ENCODE measurements at regions not wholly inside any gene's neighbourhood (a gene's known extent, or its start where the extent isn't known, plus 50 kb on each side); places are given as distances from the start of the nearest gene placed in this dataset.
"Not testable (repeated sequence)": the region's sequence is repeated elsewhere in the genome, so short reads cannot be mapped to it uniquely, and the experiment has no call there.

DNA sequence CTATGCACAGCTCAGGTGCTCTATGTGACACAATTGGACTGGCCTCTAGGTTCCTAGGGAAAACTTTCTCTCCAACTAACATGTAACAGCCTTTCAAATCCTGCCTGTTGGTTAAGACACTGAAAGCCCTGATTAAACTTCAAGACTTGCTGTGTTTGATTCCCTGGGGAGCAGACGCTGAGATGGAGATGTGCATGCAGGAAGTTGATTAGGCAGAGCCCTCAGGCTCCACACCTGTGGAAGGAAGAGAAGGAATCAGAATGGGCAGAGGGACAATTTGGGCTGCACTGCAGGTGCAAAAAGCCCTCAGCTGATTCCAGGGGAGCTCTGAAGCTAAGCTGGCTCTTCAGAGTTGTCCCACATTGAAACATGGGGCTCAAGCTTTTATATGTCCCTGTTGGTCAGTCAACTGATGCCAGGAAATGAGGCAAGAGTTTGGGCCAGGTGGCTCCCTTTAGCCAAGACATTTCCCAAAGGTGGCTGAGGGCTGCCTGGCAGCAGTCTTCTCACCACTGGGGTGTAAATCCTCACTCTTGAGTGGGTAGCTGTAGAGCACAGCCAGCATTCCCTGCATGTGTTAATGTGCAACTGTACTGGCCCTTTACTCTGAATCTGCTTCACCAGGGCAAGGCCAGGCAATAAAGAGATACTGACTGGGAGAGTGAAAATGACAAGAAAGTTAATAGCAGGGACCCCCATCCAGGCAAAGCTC is 199.5 kb upstream of the DDX18 start:
- peaks cover 0 to 3% of the 10 kb centered on the region in 2 donors for H3K9me3 Mint-ChIP-seq
- ATAC-seq: no peak
- DNase-seq (ENCODE audit: low spot score in 2 of 2): no peak
- no peak overlapping the region for H3K27ac Mint-ChIP-seq
- H3K36me3 Mint-ChIP-seq: no peaks in the 10 kb centered on the region

DNA sequence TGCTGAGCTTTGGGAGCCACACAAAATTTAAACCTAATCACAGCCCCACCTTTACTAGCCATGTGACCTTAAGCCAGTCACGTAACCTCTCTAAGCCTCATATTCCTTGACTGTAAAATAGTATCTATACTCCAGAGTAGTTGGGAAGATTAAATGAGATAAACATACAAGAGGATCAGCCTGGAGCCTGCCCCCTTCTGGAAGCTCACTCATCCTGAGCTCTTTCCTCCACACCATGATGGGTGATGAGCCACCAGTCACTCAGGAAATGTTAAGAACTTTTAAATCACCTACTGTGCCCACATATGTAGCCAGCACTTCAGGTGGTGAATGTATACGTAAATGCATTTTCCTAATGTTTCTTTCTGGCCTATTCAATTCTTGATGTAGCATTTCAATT is 195.9 kb upstream of the DDX18 start:
- Mint-ChIP-seq H3K9me3 (peaks cover 0 to 3% of the 10 kb centered on the region in 2 donors), H3K36me3 (no peaks in the 10 kb centered on the region), H3K27ac (no peak overlapping the region)
- no peak for ATAC-seq
- no peak for DNase-seq (ENCODE audit: low spot score in 2 of 2)

DNA sequence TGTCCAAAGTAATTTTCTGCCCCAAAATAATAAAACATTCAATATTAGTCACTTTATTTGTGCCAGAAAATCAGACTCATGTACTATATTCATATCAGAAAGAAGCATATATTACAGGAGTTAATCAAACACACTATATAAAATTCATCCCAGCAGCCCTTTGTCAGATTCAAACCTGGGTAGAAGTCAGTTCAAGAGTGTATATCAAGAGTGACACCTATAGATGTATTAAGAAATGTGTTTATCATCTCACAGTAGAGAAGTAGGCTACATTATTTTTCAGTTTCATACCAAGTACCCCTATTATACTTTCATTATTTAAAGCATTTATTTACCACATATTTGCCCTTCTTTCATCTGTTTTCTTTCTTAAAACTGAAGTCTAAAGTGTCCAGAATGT is 193.2 kb upstream of the DDX18 start:
- no peak for ATAC-seq
- peaks cover 0 to 1% of the 10 kb centered on the region in 2 donors for H3K9me3 Mint-ChIP-seq
- H3K36me3 Mint-ChIP-seq: no peaks in the 10 kb centered on the region
- no peak for DNase-seq (ENCODE audit: low spot score in 2 of 2)
- H3K27ac Mint-ChIP-seq: no peak overlapping the region

DNA sequence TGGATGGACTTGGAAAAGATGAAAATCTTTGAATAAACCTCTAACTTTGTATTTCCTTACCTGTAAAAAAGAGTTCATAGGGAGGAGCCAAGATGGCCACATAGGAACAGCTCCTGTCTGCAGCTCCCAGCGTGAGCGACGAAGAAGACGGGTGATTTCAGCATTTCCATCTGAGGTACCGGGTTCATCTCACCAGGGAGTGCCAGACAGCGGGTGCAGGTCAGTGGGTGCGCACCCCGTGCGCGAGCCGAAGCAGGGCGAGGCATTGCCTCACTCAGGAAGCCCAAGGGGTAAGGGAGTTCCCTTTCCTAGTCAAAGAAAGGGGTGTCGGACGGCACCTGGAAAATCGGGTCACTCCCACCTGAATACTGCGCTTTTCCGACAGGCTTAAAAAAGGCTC is 191.3 kb upstream of the DDX18 start:
- ATAC-seq; DNase-seq (ENCODE audit: low spot score in 2 of 2); H3K9me3 Mint-ChIP-seq; H3K36me3 Mint-ChIP-seq; H3K27ac Mint-ChIP-seq: not testable (repeated sequence)

DNA sequence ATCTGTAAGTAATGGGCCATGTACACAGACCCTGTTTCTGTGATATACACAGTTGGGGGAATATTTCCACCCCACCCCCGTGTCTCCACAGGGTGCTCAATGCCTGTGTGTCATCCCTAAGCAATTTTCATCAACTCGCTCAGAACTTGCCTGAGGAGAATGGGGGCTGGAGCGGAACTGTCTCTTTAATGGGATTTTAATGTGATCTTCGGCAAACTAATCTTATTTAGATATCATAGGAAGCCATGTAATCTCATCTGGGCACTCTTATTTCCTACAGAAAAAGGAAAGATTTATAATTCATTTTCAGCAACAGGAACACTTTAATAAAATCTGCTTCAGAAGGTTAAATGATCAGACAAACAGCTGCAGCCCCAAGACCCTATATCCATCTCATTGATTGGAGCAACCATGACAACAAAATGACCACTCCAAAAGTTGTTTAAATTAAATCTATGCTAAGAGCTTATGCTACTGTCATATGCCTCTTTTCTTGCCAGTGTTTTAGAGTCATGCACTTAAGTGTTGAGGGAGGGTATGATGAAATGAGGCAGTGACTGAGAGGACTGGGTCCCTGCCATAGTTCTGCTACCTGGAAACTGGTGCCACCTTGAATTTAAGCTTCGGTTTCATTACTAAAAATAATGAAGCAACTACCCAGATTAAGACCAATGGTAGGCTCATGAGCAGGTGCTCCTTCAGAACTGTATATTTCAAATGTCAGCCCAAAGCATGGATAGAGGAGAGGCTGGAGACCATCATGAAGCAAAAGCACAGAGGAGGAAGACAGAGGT is 183.1 kb upstream of the DDX18 start:
- Mint-ChIP-seq H3K36me3 (no peaks in the 10 kb centered on the region), H3K9me3 (peaks cover 4 to 7% of the 10 kb centered on the region in 2 donors), H3K27ac (no peak overlapping the region)
- DNase-seq (ENCODE audit: low spot score in 2 of 2) (no peak), ATAC-seq (no peak)

DNA sequence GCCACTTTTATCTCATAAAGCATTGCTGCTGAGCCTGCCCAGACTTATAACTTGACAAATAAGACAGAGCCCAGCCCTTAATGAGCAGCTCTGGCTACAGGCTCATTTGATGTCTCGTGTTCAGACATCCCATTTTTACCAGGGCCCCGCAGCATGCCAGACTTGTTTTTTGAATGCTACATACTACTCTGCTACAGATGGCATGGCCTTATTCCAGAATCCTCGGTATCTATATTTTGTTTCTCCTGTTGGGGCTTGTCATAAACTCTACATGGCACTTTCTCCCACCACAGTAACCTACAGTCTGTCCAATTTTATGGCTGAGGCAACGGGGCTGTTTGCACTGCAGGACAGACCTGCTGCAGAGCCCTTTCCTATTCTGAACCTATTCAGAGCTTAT is 179.0 kb upstream of the DDX18 start:
- no peaks in the 10 kb centered on the region for H3K36me3 Mint-ChIP-seq
- H3K9me3 Mint-ChIP-seq: peaks cover 3% of the 10 kb centered on the region in 2 donors
- DNase-seq (ENCODE audit: low spot score in 2 of 2) (no peak), ATAC-seq (no peak)
- no peak overlapping the region for H3K27ac Mint-ChIP-seq

DNA sequence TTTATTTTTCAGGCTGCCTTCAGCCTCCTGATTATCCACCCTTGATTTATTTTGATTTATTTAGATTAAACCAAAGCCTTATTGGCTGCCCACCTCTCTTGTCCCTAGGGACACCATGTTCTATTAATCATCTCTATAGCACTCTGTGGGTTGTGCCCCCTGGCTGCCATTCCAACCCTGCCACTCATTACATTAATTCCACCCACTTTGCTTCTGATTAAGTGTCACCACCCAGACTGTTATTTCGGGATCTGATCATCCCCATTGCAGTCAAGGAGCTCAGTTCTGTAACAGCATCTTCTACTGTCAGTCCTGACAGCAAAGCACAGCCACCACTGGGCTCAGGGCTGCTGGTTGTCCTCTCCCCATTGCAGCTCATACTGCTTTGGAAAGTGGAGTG is 175.1 kb upstream of the DDX18 start:
- ATAC-seq (no peak), DNase-seq (ENCODE audit: low spot score in 2 of 2) (no peak)
- no peaks in the 10 kb centered on the region for H3K36me3 Mint-ChIP-seq
- H3K9me3 Mint-ChIP-seq: no peaks in the 10 kb centered on the region
- H3K27ac Mint-ChIP-seq: no peak overlapping the region

DNA sequence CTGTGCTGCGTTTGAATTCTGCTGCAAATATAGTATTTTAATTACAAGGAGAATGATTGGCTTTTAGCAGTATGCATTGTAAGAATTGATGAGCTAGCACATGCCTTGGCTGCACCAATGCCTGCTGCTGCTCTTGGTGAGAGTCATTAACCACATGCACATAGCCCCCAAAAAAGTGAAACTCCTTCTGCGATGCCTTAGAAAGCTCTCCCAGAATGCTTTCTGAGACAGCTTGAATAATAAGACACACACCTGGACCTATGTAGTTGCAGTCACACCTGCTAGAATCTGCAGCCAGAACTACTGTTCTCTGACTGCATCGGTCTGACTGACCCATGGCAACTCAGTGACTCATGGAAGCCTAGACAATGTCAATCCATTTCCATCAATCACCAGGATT is 170.1 kb upstream of the DDX18 start:
- Mint-ChIP-seq H3K9me3 (peaks cover 0 to 6% of the 10 kb centered on the region in 2 donors), H3K36me3 (peaks cover 0 to 7% of the 10 kb centered on the region in 2 donors), H3K27ac (no peak overlapping the region)
- ATAC-seq: no peak
- DNase-seq (ENCODE audit: low spot score in 2 of 2): no peak

DNA sequence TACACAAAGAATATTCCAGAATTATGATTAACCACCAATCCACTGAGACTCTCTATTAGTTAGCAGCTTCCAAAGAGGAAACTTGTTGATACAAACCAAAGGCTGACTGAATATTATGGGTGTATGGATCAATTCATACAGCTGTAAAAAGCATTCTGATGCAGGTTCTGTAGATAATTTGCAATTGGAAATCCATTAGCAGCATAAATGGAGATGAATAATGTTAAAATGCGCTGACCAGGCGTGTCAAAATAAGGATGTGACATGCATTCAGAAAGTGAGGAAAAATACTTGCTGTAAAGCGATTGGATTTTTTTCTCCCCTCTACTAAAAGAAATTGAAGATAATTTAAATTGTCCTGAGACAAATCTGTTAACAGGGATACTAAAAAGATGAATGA is 169.0 kb upstream of the DDX18 start:
- no peak for DNase-seq (ENCODE audit: low spot score in 2 of 2)
- Mint-ChIP-seq H3K9me3 (peaks cover 0 to 6% of the 10 kb centered on the region in 2 donors), H3K27ac (no peak overlapping the region), H3K36me3 (peaks cover 0 to 7% of the 10 kb centered on the region in 2 donors)
- no peak for ATAC-seq

DNA sequence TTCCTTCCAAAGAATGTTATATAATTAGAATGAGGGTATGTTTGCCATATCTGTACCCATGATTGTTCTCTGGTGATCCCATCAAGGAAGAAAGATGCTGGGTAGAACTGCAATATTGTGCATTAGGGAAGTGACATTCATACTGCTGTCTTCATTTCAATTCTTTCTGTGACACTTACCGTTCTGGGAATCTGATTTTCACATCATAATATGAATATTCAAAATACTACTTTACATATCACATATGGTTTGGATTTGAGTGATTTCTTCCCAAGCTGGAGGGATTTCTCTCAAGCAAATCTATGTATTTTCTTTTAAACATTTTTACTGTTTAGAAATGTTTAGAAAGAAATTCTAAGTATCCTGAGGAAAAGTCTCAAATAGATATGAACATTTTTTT is 168.4 kb upstream of the DDX18 start:
- Mint-ChIP-seq H3K36me3 (peaks cover 0 to 7% of the 10 kb centered on the region in 2 donors), H3K9me3 (peaks cover 0 to 6% of the 10 kb centered on the region in 2 donors), H3K27ac (no peak overlapping the region)
- DNase-seq (ENCODE audit: low spot score in 2 of 2) (no peak), ATAC-seq (no peak)

DNA sequence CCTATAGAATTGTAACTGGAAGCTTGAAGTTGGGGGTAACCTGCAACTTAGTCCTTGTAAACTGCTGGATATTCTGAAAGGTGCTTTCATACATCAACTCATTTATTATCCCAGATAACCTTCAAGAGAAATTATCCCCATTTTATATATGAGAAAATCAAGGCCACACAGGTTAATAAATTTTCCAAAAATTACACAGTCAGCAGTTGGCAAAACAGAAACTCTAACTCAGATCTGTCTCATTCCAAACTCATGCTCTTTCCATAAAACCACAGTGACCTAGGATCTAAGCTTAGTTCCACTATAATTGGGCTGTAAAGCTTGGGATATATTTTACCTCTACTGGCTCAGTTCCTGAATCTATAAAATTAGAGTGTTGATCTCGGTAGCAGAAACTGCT is 167.6 kb upstream of the DDX18 start:
- Mint-ChIP-seq H3K27ac (no peak overlapping the region), H3K36me3 (peaks cover 0 to 7% of the 10 kb centered on the region in 2 donors), H3K9me3 (peaks cover 0 to 6% of the 10 kb centered on the region in 2 donors)
- no peak for DNase-seq (ENCODE audit: low spot score in 2 of 2)
- ATAC-seq: no peak

DNA sequence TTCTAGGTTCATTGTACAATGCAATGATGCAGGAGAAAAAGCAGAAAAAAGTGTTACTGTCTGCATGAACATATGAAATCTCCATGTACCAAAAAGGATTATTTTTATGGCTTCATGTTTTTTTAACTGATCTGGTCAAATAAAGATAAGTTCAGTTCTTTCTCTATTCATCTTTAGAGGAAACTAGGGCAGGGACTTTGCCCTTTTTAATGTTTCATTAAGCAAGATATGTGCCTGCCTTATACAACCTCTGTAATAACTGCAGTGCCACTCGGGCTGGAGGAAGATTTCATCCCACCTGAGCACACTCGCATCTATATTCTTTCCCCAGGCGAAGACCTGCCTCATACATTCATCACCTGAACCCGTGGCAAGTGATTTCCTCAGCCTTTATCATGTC is 157.9 kb upstream of the DDX18 start:
- no peak overlapping the region for H3K27ac Mint-ChIP-seq
- no peak for DNase-seq (ENCODE audit: low spot score in 2 of 2)
- no peaks in the 10 kb centered on the region for H3K36me3 Mint-ChIP-seq
- H3K9me3 Mint-ChIP-seq: no peaks in the 10 kb centered on the region
- ATAC-seq: no peak

DNA sequence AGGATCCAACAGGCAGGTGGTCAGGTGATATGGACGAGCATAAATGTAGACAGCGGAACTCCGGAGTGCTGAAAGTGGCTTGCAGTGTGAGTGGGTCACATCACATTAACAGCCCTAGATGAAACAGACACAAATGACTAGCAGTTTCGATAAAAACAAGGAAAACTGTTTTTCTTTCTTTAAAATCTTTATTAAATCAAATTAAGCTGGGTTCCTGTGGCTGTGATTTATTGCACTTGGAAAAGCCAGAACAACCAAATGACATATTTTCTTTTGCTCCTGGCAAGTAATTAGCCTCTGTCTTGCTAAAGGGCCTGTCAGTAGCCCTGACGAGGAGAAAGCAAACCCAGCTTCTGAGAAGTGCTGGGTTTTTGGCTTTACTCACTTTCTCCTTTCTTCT is 152.9 kb upstream of the DDX18 start:
- no peaks in the 10 kb centered on the region for H3K9me3 Mint-ChIP-seq
- H3K36me3 Mint-ChIP-seq: no peaks in the 10 kb centered on the region
- ATAC-seq (no peak), DNase-seq (ENCODE audit: low spot score in 2 of 2) (no peak)
- H3K27ac Mint-ChIP-seq: no peak overlapping the region

DNA sequence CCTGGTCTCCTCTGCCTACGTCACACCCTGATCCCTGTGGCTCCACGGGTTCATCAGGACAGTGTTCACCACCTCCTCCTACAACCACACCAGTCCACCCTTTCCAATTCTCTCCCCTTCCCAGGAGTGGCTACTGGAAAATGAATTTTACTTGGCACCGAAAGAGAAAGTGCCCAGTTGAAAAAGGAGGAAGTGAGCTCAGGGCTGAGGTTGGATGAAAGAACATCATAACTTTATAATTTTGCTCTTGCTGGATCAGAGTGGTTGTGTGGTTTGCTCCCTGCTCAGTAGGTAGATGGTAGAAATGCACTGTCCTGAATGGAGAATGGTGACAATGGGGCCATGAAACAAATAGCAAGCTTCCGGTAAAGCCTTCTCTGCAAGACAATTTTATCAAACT is 140.3 kb upstream of the DDX18 start:
- DNase-seq (ENCODE audit: low spot score in 2 of 2): no peak
- Mint-ChIP-seq H3K27ac (no peak overlapping the region), H3K36me3 (no peaks in the 10 kb centered on the region), H3K9me3 (no peaks in the 10 kb centered on the region)
- ATAC-seq: no peak

DNA sequence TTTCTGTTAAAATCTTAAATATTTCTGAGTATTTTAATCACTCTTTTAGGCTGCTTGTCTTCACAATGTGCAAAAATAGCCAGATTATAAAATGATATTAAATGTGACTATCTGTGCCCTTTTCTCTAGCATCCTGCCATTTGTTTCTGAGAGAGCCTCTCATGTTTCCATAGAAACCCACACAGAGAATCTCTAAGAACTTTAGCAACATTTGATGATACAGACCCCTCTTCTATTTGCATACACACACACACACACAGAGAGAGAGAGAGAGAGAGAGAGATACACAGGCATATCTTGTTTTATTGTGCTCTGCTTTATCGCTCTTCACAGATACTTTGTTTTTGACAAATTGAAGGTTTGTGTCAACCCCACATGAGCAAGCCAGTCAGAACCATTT is 134.5 kb upstream of the DDX18 start:
- Mint-ChIP-seq H3K9me3 (peaks cover 0 to 5% of the 10 kb centered on the region in 2 donors), H3K27ac (no peak overlapping the region)
- ATAC-seq: no peak

DNA sequence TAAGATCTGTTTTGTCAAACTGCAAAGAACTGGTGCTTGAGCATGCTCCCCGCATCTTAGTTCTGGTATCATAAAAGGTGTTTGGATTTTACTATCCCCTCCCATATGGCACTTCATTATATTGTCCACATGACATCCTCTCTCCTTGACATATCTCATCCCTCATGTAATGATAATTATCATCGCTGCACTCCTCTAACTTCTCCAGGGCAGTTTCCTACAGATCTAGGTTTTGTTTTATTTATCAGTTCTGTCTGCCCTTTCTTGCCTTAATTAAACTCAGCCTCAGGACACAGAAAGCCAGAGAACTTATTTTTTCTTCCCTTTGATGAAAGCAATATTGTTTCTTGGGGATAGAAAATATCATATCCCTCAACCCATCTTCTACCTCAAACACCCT is 129.6 kb upstream of the DDX18 start:
- ATAC-seq (no peak), DNase-seq (ENCODE audit: low spot score in 2 of 2) (no peak)
- Mint-ChIP-seq H3K9me3 (peaks cover 0 to 5% of the 10 kb centered on the region in 2 donors), H3K27ac (no peak overlapping the region), H3K36me3 (no peaks in the 10 kb centered on the region)

More for the DNA sequence above, 134.5 kb upstream of the DDX18 start:
- no peak for DNase-seq (ENCODE audit: low spot score in 2 of 2)
- no peaks in the 10 kb centered on the region for H3K36me3 Mint-ChIP-seq

DNA sequence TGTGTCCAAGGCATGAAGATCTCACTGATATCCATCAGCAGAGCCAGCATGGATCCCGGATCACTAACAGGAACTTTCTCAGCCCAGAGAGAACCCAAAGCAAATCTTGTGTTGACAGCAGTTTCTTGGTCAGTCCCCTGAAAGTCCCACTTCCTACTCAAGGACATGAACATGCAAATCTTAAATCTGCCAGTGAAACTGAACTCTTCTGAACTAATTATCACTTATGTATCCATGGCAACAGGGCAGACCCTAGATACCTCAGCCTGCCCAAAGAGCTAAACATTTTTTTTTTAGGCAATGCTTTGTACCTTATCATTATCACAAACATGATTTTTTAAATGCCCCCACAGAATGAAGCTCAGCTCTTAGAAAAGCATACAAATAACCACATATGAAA is 127.8 kb upstream of the DDX18 start:
- DNase-seq (ENCODE audit: low spot score in 2 of 2) (no peak), ATAC-seq (no peak)
- Mint-ChIP-seq H3K9me3 (peaks cover 0 to 5% of the 10 kb centered on the region in 2 donors), H3K36me3 (no peaks in the 10 kb centered on the region), H3K27ac (no peak overlapping the region)

DNA sequence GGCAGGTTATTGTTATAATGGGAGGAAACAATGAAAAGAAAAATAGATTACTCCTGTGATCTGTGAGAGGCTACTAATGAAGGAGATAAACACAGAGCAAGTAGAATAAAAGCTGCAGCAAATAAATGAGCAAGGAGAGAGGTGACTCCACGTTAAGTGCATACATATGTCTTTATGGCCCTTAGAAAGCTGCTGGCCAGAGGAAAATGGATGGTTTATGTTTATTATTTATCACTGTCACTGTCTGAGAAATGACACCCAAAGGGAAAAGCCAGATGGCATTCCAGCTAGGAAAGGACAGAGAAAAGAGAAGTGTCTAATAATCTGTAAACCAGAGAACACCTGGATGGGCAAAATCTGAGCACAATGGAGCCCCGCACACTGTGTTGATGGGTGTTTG is 122.9 kb upstream of the DDX18 start:
- ATAC-seq: no peak
- Mint-ChIP-seq H3K9me3 (no peaks in the 10 kb centered on the region), H3K36me3 (no peaks in the 10 kb centered on the region), H3K27ac (no peak overlapping the region)
- DNase-seq (ENCODE audit: low spot score in 2 of 2): no peak
